ENCODE measurements at regions not wholly inside any gene's neighbourhood (a gene's known extent, or its start where the extent isn't known, plus 50 kb on each side); places are given as distances from the start of the nearest gene placed in this dataset.

DNA sequence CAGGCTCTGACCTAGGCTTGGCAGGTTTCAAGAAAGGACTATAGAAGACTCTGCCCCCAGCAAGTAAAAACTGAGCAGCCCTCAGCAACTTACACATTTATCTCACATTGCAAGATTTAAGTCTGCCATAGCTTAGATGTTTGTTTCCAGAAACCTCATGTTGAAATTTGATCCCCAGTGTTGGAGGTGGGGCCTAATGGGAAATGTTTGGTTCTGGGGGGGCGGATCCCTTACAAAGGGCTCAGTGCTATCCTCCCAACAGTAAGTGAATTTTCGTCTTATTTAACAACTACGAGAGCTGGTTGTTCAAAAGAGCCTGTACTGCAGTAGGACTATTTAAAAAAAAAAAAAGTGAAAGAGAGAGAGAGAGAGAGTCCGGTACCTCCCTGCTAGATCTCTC lies 125.2 kb upstream of the PROK2 start:
- Mint-ChIP-seq H3K27ac (no peak overlapping the region), H3K27me3 (ENCODE audit: low read depth) (peaks cover 18% of the 10 kb centered on the region), H3K4me1 (ENCODE audit: low read depth) (peaks cover 8% of the 10 kb centered on the region), H3K4me3 (ENCODE audit: low read depth) (no peak overlapping the region), H3K9me3 (no peaks in the 10 kb centered on the region), H3K36me3 (ENCODE audit: low read depth) (no peaks in the 10 kb centered on the region)
- no peak for DNase-seq (ENCODE audit: low spot score)
- intact Hi-C loops (cut with micrococcal nuclease), result no loop called here

- Mint-ChIP-seq H3K27me3 (ENCODE audit: low read depth) (peaks cover 18% of the 10 kb centered on the region), H3K4me1 (ENCODE audit: low read depth) (peaks cover 10% of the 10 kb centered on the region), H3K4me3 (ENCODE audit: low read depth) (no peak overlapping the region), H3K27ac (no peak overlapping the region), H3K9me3 (no peaks in the 10 kb centered on the region), H3K36me3 (ENCODE audit: low read depth) (no peaks in the 10 kb centered on the region)
- DNase-seq (ENCODE audit: low spot score), result no peak
- intact Hi-C loops (cut with micrococcal nuclease), result no loop called here
These were observed 123.0 kb upstream of the PROK2 start for GRCh38 chr3:71907996-71908395.

GRCh38 chr3:71906976-71907375 lies 122.0 kb upstream of the PROK2 start:
- Mint-ChIP-seq H3K36me3 (ENCODE audit: low read depth) (no peaks in the 10 kb centered on the region), H3K27me3 (ENCODE audit: low read depth) (peaks cover 10% of the 10 kb centered on the region), H3K4me1 (ENCODE audit: low read depth) (peaks cover 10% of the 10 kb centered on the region), H3K4me3 (ENCODE audit: low read depth) (no peak overlapping the region), H3K9me3 (no peaks in the 10 kb centered on the region), H3K27ac (no peak overlapping the region)
- no peak for DNase-seq (ENCODE audit: low spot score)
- intact Hi-C loops (cut with micrococcal nuclease), result no loop called here

- Mint-ChIP-seq H3K4me3 (ENCODE audit: low read depth) (no peak overlapping the region), H3K36me3 (ENCODE audit: low read depth) (no peaks in the 10 kb centered on the region), H3K9me3 (no peaks in the 10 kb centered on the region), H3K27me3 (ENCODE audit: low read depth) (peaks cover 9% of the 10 kb centered on the region), H3K27ac (no peak overlapping the region), H3K4me1 (ENCODE audit: low read depth) (peaks cover 10% of the 10 kb centered on the region)
- intact Hi-C loops (cut with micrococcal nuclease), result no loop called here
- no peak for DNase-seq (ENCODE audit: low spot score)
These were observed 120.5 kb upstream of the PROK2 start for GRCh38 chr3:71905426-71905825.

GRCh38 chr3:71903936-71904335 lies 119.0 kb upstream of the PROK2 start:
- intact Hi-C loops (cut with micrococcal nuclease), result no loop called here
- Mint-ChIP-seq H3K9me3 (no peaks in the 10 kb centered on the region), H3K4me3 (ENCODE audit: low read depth) (no peak overlapping the region), H3K27me3 (ENCODE audit: low read depth) (peaks cover 10% of the 10 kb centered on the region), H3K36me3 (ENCODE audit: low read depth) (no peaks in the 10 kb centered on the region), H3K27ac (no peak overlapping the region), H3K4me1 (ENCODE audit: low read depth) (peaks cover 10% of the 10 kb centered on the region)
- DNase-seq (ENCODE audit: low spot score), result no peak

GRCh38 chr3:71903112-71903495 lies 118.2 kb upstream of the PROK2 start:
- intact Hi-C loops (cut with micrococcal nuclease), result no loop called here
- no peak overlapping the region for H3K27ac Mint-ChIP-seq
- no peaks in the 10 kb centered on the region for H3K36me3 Mint-ChIP-seq (ENCODE audit: low read depth)
- peaks cover 10% of the 10 kb centered on the region for H3K4me1 Mint-ChIP-seq (ENCODE audit: low read depth)
- DNase-seq (ENCODE audit: low spot score), result no peak
- no peaks in the 10 kb centered on the region for H3K9me3 Mint-ChIP-seq
- no peak overlapping the region for H3K4me3 Mint-ChIP-seq (ENCODE audit: low read depth)
- peaks cover 13% of the 10 kb centered on the region for H3K27me3 Mint-ChIP-seq (ENCODE audit: low read depth)

- intact Hi-C loops (cut with micrococcal nuclease), result no loop called here
- H3K27ac Mint-ChIP-seq, result no peak overlapping the region
- H3K27me3 Mint-ChIP-seq (ENCODE audit: low read depth), result peaks cover 19% of the 10 kb centered on the region
- no peaks in the 10 kb centered on the region for H3K36me3 Mint-ChIP-seq (ENCODE audit: low read depth)
- H3K4me1 Mint-ChIP-seq (ENCODE audit: low read depth), result peaks cover 10% of the 10 kb centered on the region
- no peak overlapping the region for H3K4me3 Mint-ChIP-seq (ENCODE audit: low read depth)
- no peak for DNase-seq (ENCODE audit: low spot score)
- no peaks in the 10 kb centered on the region for H3K9me3 Mint-ChIP-seq
These were observed 117.5 kb upstream of the PROK2 start for GRCh38 chr3:71902258-71903111.

DNA sequence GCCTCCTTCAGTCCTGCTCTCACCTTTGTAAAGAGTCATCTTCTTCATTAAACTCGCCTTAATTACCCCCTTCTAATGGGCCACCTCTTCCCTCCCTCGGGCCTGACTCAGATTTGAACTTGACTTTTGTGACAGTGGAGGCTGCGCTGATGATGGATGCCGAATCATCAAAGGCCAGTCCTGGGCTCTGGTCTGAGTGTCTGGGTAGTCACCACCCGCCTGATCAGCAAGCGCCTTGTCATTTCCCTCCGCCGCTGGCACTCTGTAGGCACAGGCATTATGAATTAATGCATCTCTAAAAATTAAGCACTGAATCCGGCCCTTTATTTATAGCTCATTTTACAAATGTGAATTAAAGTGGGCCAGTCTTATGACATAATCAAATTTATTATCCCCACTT lies 116.7 kb upstream of the PROK2 start:
- intact Hi-C loops (cut with micrococcal nuclease), result no loop called here
- Mint-ChIP-seq H3K27me3 (ENCODE audit: low read depth) (peaks cover 23% of the 10 kb centered on the region), H3K4me3 (ENCODE audit: low read depth) (no peak overlapping the region), H3K36me3 (ENCODE audit: low read depth) (no peaks in the 10 kb centered on the region), H3K27ac (no peak overlapping the region), H3K9me3 (no peaks in the 10 kb centered on the region), H3K4me1 (ENCODE audit: low read depth) (peaks cover 10% of the 10 kb centered on the region)
- no peak for DNase-seq (ENCODE audit: low spot score)

GRCh38 chr3:71900057-71900456 lies 115.1 kb upstream of the PROK2 start:
- no peak overlapping the region for H3K27ac Mint-ChIP-seq
- H3K4me3 Mint-ChIP-seq (ENCODE audit: low read depth), result no peak overlapping the region

DNA sequence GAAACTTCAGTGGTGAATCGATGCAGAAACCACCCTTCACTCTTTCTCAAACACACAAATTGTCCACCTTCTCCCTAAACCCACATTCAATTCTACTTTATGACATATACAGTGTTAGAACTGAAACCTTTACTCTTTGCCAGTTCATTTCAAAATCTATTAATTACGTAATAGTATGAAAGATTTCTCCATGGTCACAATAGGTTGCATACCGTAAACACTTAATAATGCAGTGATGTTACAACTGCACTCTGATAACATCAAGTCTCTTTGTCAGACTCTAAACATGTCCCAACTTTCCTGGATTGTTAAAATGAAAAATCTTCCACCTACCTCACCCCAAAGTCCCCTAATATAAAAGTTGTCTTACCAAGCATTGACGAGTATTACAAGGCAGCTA lies 111.8 kb upstream of the PROK2 start:
- Mint-ChIP-seq H3K27me3 (ENCODE audit: low read depth) (peaks cover 38% of the 10 kb centered on the region), H3K4me3 (ENCODE audit: low read depth) (no peak overlapping the region), H3K27ac (no peak overlapping the region), H3K36me3 (ENCODE audit: low read depth) (no peaks in the 10 kb centered on the region), H3K9me3 (no peaks in the 10 kb centered on the region), H3K4me1 (ENCODE audit: low read depth) (no peaks in the 10 kb centered on the region)
- intact Hi-C loops (cut with micrococcal nuclease), result no loop called here
- no peak for DNase-seq (ENCODE audit: low spot score)

More at GRCh38 chr3:71900057-71900456, 115.1 kb upstream of the PROK2 start:
- intact Hi-C loops (cut with micrococcal nuclease), result no loop called here
- peaks cover 34% of the 10 kb centered on the region for H3K27me3 Mint-ChIP-seq (ENCODE audit: low read depth)
- no peaks in the 10 kb centered on the region for H3K9me3 Mint-ChIP-seq
- peaks cover 2% of the 10 kb centered on the region for H3K4me1 Mint-ChIP-seq (ENCODE audit: low read depth)
- no peak for DNase-seq (ENCODE audit: low spot score)
- H3K36me3 Mint-ChIP-seq (ENCODE audit: low read depth), result no peaks in the 10 kb centered on the region

- no peak overlapping the region for H3K4me3 Mint-ChIP-seq (ENCODE audit: low read depth)
- H3K4me1 Mint-ChIP-seq (ENCODE audit: low read depth), result no peaks in the 10 kb centered on the region
- no peaks in the 10 kb centered on the region for H3K9me3 Mint-ChIP-seq
- DNase-seq (ENCODE audit: low spot score), result no peak
- intact Hi-C loops (cut with micrococcal nuclease), result no loop called here
- H3K27me3 Mint-ChIP-seq (ENCODE audit: low read depth), result peaks cover 40% of the 10 kb centered on the region
- H3K36me3 Mint-ChIP-seq (ENCODE audit: low read depth), result no peaks in the 10 kb centered on the region
- H3K27ac Mint-ChIP-seq, result no peak overlapping the region
These were observed 108.9 kb upstream of the PROK2 start for GRCh38 chr3:71893702-71894479.

- Mint-ChIP-seq H3K4me1 (ENCODE audit: low read depth) (no peaks in the 10 kb centered on the region), H3K27ac (no peak overlapping the region), H3K36me3 (ENCODE audit: low read depth) (no peaks in the 10 kb centered on the region), H3K27me3 (ENCODE audit: low read depth) (peaks cover 37% of the 10 kb centered on the region), H3K9me3 (no peaks in the 10 kb centered on the region), H3K4me3 (ENCODE audit: low read depth) (no peak overlapping the region)
- no peak for DNase-seq (ENCODE audit: low spot score)
- intact Hi-C loops (cut with micrococcal nuclease), result no loop called here
These were observed 108.2 kb upstream of the PROK2 start for GRCh38 chr3:71893122-71893521.

DNA sequence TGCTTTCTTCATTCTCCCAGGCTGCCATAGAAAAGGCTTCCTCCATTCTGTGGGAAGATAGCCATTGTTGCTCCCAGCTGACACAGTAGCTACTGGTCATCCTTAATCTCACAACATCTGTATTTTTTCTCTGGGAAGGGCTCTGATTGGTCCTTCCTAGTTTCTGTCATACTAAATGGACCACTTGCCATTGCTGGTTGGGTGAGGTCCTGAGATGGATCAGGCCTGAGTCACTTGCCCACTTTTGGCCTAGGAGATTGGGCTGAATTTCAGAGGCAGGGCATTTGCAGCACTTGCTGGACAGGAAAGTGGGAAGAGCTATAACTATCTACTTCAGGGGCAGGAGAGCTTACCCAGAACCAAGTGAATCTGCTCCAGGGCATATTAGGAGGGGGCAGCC lies 106.5 kb upstream of the PROK2 start:
- H3K36me3 Mint-ChIP-seq (ENCODE audit: low read depth), result no peaks in the 10 kb centered on the region
- H3K4me1 Mint-ChIP-seq (ENCODE audit: low read depth), result no peaks in the 10 kb centered on the region
- peaks cover 36% of the 10 kb centered on the region for H3K27me3 Mint-ChIP-seq (ENCODE audit: low read depth)
- no peak overlapping the region for H3K4me3 Mint-ChIP-seq (ENCODE audit: low read depth)
- no peaks in the 10 kb centered on the region for H3K9me3 Mint-ChIP-seq
- intact Hi-C loops (cut with micrococcal nuclease), result no loop called here
- H3K27ac Mint-ChIP-seq, result no peak overlapping the region
- no peak for DNase-seq (ENCODE audit: low spot score)

All from activated T-helper 2 cell treated with anti-CD3 and anti-CD28 coated beads, Interferon-gamma antibody, Interleukin-2, Interleukin-4, amounts not matched to agents 10 μg/mL and 5 μg/mL and 100 μg/mL, durations not matched to agents 14 hours and 24 hours and 36 hours (primary cell).